GM12878 (cell line): ENCODE measurements at regions not wholly inside any gene's neighbourhood (a gene's known extent, or its start where the extent isn't known, plus 50 kb on each side); places are given as distances from the start of the nearest gene placed in this dataset.

Experiments
- ATAC-seq: fragments of 200-7000 bp; cut with Tn5 transposase; 3 replicates; pipeline ENCODE4 v1.9.1; 2020; ENCODE audit warnings: mild to moderate bottlenecking, moderate library complexity
- BruUV-seq: library from RNA; stranded (reverse); fragments of 400-500 nt; replicated peaks from 2 replicates; lab custom pipeline; 2021; lab: Mats Ljungman, UMichigan
- CTCF ChIA-PET: fragments of 300-600 bp; sonication (Branson Sonifier 250); formaldehyde crosslinking; extraction: SDS; loops from one replicate; lab custom pipeline; 2021; ENCODE audit warnings: inconsistent platforms; lab: Yijun Ruan, JAX
- POLR2A ChIA-PET: fragments of 350-600 bp; formaldehyde crosslinking; extraction: SDS; loops from one replicate; lab custom pipeline; 2021; ENCODE audit warnings: inconsistent platforms; lab: Charles Lee
- RAD21 ChIA-PET: fragments of 300-600 bp; sonication (Branson Sonifier 250); formaldehyde crosslinking; loops from one replicate; lab custom pipeline; 2023; ENCODE audit warnings: antibody characterized with exemption; ENCODE audit not compliant: unreplicated experiment; lab: Charles Lee
- SMC1A ChIA-PET: fragments of 300-600 bp; sonication (Branson Sonifier 250); formaldehyde crosslinking; loops from one replicate; lab custom pipeline; 2023; ENCODE audit not compliant: unreplicated experiment, uncharacterized antibody; lab: Charles Lee
- DNase-seq: peaks from one replicate; pipeline ENCODE4 v3.0.0-alpha.2; 2011; ENCODE audit warnings: low read depth, low spot score
- FAIRE-seq: peaks from 3 replicates; lab custom pipeline; 2011; peaks lifted over from hg19 to GRCh38; lab: Jason Lieb, UNC
- H2AFZ ChIP-seq: 2 replicates; pipeline ENCODE4 v1.6.0; 2011; ENCODE audit warnings: low read depth, low read length, control low read depth; ENCODE audit not compliant: control insufficient read depth
- H3K27ac ChIP-seq: 2 replicates; pipeline ENCODE4 v1.5.1; 2011; ENCODE audit warnings: control low read depth; ENCODE audit not compliant: control insufficient read depth, insufficient read depth
- H3K27me3 ChIP-seq, 2 experiments: replicated peaks in 1 of 2; 2 replicates each; pipeline versions ENCODE4 v1.6.0 to v1.6.1; 2011; ENCODE audit warnings: low read length in 1 of 2; ENCODE audit not compliant: control insufficient read depth in 2 of 2, insufficient read depth in 2 of 2
- H3K36me3 ChIP-seq, 2 experiments: 2 replicates each; pipeline ENCODE4 v1.5.1; 2011; ENCODE audit warnings: low read length in 1 of 2; ENCODE audit not compliant: control insufficient read depth in 2 of 2, insufficient read depth in 2 of 2
- H3K4me1 ChIP-seq: 2 replicates; pipeline ENCODE4 v1.6.1; 2011; ENCODE audit warnings: mild to moderate bottlenecking, low read length, moderate library complexity, mixed read lengths; ENCODE audit not compliant: control insufficient read depth, insufficient read depth
- H3K4me2 ChIP-seq: 2 replicates; pipeline ENCODE4 v1.6.0; 2011; ENCODE audit warnings: control low read depth; ENCODE audit not compliant: control insufficient read depth, insufficient read depth
- H3K4me3 ChIP-seq: fragments of 200-600 bp; sonication (generic); 2 replicates; pipeline ENCODE4 v1.5.1; 2016
- H3K79me2 ChIP-seq: 2 replicates; pipeline ENCODE4 v1.6.0; 2011; ENCODE audit warnings: low read length; ENCODE audit not compliant: control insufficient read depth, insufficient read depth
- H3K9ac ChIP-seq: 2 replicates; pipeline ENCODE4 v1.8.0; 2011; ENCODE audit warnings: low read length, control low read depth, mixed read lengths; ENCODE audit not compliant: control insufficient read depth, insufficient read depth
- H3K9me3 ChIP-seq: replicated peaks from 3 replicates; pipeline ENCODE4 v1.5.1; 2011; ENCODE audit warnings: mild to moderate bottlenecking, low read length; ENCODE audit not compliant: control insufficient read depth, insufficient read depth
- H4K20me1 ChIP-seq: 2 replicates; pipeline ENCODE4 v1.6.0; 2011; ENCODE audit not compliant: control insufficient read depth, insufficient read depth
- GATAD2B ChIP-seq: fragments of 450-650 bp; conservative IDR thresholded peaks from 2 replicates; pipeline ENCODE4 v1.6.1; 2017; ENCODE audit warnings: low read depth, mild to moderate bottlenecking, moderate library complexity
- MEF2A ChIP-seq: IDR thresholded peaks from 2 replicates; pipeline ENCODE4 v1.6.1; 2011; ENCODE audit warnings: low read depth, mild to moderate bottlenecking, low read length, moderate library complexity; ENCODE audit not compliant: insufficient read depth
- POLR2AphosphoS2 ChIP-seq: IDR thresholded peaks from 2 replicates; pipeline ENCODE4 v1.6.1; 2011; ENCODE audit warnings: low read depth, mild to moderate bottlenecking, low read length, improper control_type of control experiment, moderate library complexity
- RUNX3 ChIP-seq: IDR thresholded peaks from 2 replicates; pipeline ENCODE4 v1.6.1; 2012; ENCODE audit warnings: low read length, inconsistent platforms
- SREBF1 ChIP-seq: IDR thresholded peaks from 2 replicates; pipeline ENCODE4 v1.6.1; 2012; ENCODE audit warnings: mild to moderate bottlenecking, low read length
- SUZ12 ChIP-seq: fragments of 200-600 bp; sonication (generic); IDR thresholded peaks from one replicate; pipeline ENCODE4 v1.6.1; 2018; ENCODE audit warnings: antibody characterized with exemption, mild to moderate bottlenecking; ENCODE audit not compliant: unreplicated experiment
- TCF3 ChIP-seq: IDR thresholded peaks from 2 replicates; pipeline ENCODE4 v1.6.1; 2012; ENCODE audit warnings: low read depth, mild to moderate bottlenecking, low read length, borderline replicate concordance; ENCODE audit not compliant: insufficient read depth
- in situ Hi-C: fragments of 300-500 bp; cut with MboI; formaldehyde crosslinking; loops from 9 replicates; pipeline ENCODE4 v1.14.3; 2018; ENCODE audit warnings: mixed read lengths
- intact Hi-C: fragments of 100-400 bp; cut with micrococcal nuclease; formaldehyde crosslinking; loops from one replicate; pipeline ENCODE4 v1.14.2; 2022; ENCODE audit not compliant: unreplicated experiment
- TF ChIP-seq, protein P1 (sequence below): IDR thresholded peaks from 2 replicates; pipeline ENCODE4 v1.6.1; 2012; ENCODE audit warnings: low read depth, low read length, improper control_type of control experiment
- TF ChIP-seq, protein P2 (sequence below): IDR thresholded peaks from 2 replicates; pipeline ENCODE4 v1.6.1; 2011; ENCODE audit warnings: borderline replicate concordance, low read depth, mild to moderate bottlenecking, moderate library complexity, low read length; ENCODE audit not compliant: insufficient read depth, poor library complexity, severe bottlenecking

- Histone ChIP-seq H3K27me3 (no peaks in the 10 kb centered on the region), H3K4me1 (no peaks in the 10 kb centered on the region), H3K36me3 (no peaks in the 10 kb centered on the region), H3K4me3 (no peak overlapping the region), H3K4me2 (no peak overlapping the region), H3K9me3 (no peaks in the 10 kb centered on the region), H2AFZ (no peak overlapping the region), H4K20me1 (no peaks in the 10 kb centered on the region), H3K27ac (no peak overlapping the region), H3K79me2 (no peaks in the 10 kb centered on the region), H3K9ac (no peak overlapping the region)
- TF ChIP-seq RUNX3 (no peak), TCF3 (no peak), SUZ12 (no peak), SREBF1 (no peak), POLR2AphosphoS2 (no peak), GATAD2B (no peak), MEF2A (no peak)
- TF ChIP-seq, protein P1, sequence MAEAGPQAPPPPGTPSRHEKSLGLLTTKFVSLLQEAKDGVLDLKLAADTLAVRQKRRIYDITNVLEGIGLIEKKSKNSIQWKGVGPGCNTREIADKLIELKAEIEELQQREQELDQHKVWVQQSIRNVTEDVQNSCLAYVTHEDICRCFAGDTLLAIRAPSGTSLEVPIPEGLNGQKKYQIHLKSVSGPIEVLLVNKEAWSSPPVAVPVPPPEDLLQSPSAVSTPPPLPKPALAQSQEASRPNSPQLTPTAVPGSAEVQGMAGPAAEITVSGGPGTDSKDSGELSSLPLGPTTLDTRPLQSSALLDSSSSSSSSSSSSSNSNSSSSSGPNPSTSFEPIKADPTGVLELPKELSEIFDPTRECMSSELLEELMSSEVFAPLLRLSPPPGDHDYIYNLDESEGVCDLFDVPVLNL = no peak
- TF ChIP-seq, protein P2, sequence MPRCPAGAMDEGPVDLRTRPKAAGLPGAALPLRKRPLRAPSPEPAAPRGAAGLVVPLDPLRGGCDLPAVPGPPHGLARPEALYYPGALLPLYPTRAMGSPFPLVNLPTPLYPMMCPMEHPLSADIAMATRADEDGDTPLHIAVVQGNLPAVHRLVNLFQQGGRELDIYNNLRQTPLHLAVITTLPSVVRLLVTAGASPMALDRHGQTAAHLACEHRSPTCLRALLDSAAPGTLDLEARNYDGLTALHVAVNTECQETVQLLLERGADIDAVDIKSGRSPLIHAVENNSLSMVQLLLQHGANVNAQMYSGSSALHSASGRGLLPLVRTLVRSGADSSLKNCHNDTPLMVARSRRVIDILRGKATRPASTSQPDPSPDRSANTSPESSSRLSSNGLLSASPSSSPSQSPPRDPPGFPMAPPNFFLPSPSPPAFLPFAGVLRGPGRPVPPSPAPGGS = no peak
- RAD21 ChIA-PET = no interaction called here
- DNase-seq (no peak), ATAC-seq (no peak), FAIRE-seq (no peak)
- POLR2A ChIA-PET = interaction anchor here (0.6 kb wide), 1 partner anchor 489 kb away, joined by 3 read pairs; no protein-coding TSS in a partner anchor
- CTCF ChIA-PET = interaction anchor here (1.5 kb wide), 1 partner anchor 9 kb away, joined by 3 read pairs; no protein-coding TSS in a partner anchor
- intact Hi-C loops = no loop called here
- in situ Hi-C loops = no loop called here
- SMC1A ChIA-PET = no interaction called here
- BruUV-seq = no TSS peak
Observed at GRCh38 chr2:107112561-107112960, 226.6 kb upstream of the ST6GAL2 start.
